ENCODE measurements at regions not wholly inside any gene's neighbourhood (a gene's known extent, or its start where the extent isn't known, plus 50 kb on each side); places are given as distances from the start of the nearest gene placed in this dataset.

GRCh38 chr13:50386541-50387050 lies 371.4 kb downstream of the KCNRG start:
- Histone ChIP-seq H3K36me3 (no peaks in the 10 kb centered on the region), H3K4me1 (ENCODE audit: control insufficient read depth in 1 of 2, insufficient read depth in 1 of 2, low read depth in 1 of 2, low read length in 1 of 2) (no peaks in the 10 kb centered on the region), H3K9me3 (no peaks in the 10 kb centered on the region)

GRCh38 chr13:50387051-50387581 lies 371.9 kb downstream of the KCNRG start:
- Histone ChIP-seq H3K4me3 (ENCODE audit: low read depth in 1 of 2, low read length in 1 of 2) (no peak overlapping the region), H3K27me3 (no peaks in the 10 kb centered on the region), H3K4me1 (ENCODE audit: control insufficient read depth in 1 of 2, insufficient read depth in 1 of 2, low read depth in 1 of 2, low read length in 1 of 2) (no peaks in the 10 kb centered on the region), H3K9me3 (no peaks in the 10 kb centered on the region), H3K27ac (no peak overlapping the region), H3K36me3 (no peaks in the 10 kb centered on the region)
- no peak for TF ChIP-seq CTCF (IDR thresholded peaks at IDR 0.05)

More at GRCh38 chr13:50386541-50387050, 371.4 kb downstream of the KCNRG start:
- Histone ChIP-seq H3K27ac (no peak overlapping the region), H3K4me3 (ENCODE audit: low read depth in 1 of 2, low read length in 1 of 2) (no peak overlapping the region), H3K27me3 (no peaks in the 10 kb centered on the region)
- TF ChIP-seq CTCF (IDR thresholded peaks at IDR 0.05), result no peak

GRCh38 chr13:50388481-50388880 lies 373.2 kb downstream of the KCNRG start:
- no peak for TF ChIP-seq CTCF (IDR thresholded peaks at IDR 0.05)
- no peak overlapping the region for H3K4me3 ChIP-seq (ENCODE audit: low read depth in 1 of 2, low read length in 1 of 2)
- H3K36me3 ChIP-seq, result no peaks in the 10 kb centered on the region
- H3K9me3 ChIP-seq, result no peaks in the 10 kb centered on the region
- no peaks in the 10 kb centered on the region for H3K27me3 ChIP-seq
- no peak overlapping the region for H3K27ac ChIP-seq
- H3K4me1 ChIP-seq (ENCODE audit: control insufficient read depth in 1 of 2, insufficient read depth in 1 of 2, low read depth in 1 of 2, low read length in 1 of 2), result no peaks in the 10 kb centered on the region

- no peak overlapping the region for H3K4me3 ChIP-seq (ENCODE audit: low read depth in 1 of 2, low read length in 1 of 2)
- no peaks in the 10 kb centered on the region for H3K4me1 ChIP-seq (ENCODE audit: control insufficient read depth in 1 of 2, insufficient read depth in 1 of 2, low read depth in 1 of 2, low read length in 1 of 2)
- H3K27me3 ChIP-seq, result no peaks in the 10 kb centered on the region
- no peak for TF ChIP-seq CTCF (IDR thresholded peaks at IDR 0.05)
- H3K36me3 ChIP-seq, result no peaks in the 10 kb centered on the region
- H3K9me3 ChIP-seq, result no peaks in the 10 kb centered on the region
- no peak overlapping the region for H3K27ac ChIP-seq
Measured at GRCh38 chr13:50389726-50390125, 374.5 kb downstream of the KCNRG start.

GRCh38 chr13:50390503-50391248 lies 375.4 kb downstream of the KCNRG start:
- no peaks in the 10 kb centered on the region for H3K27me3 ChIP-seq

More at GRCh38 chr13:50390503-50391248, 375.4 kb downstream of the KCNRG start:
- Histone ChIP-seq H3K4me3 (ENCODE audit: low read depth in 1 of 2, low read length in 1 of 2) (no peak overlapping the region), H3K4me1 (ENCODE audit: control insufficient read depth in 1 of 2, insufficient read depth in 1 of 2, low read depth in 1 of 2, low read length in 1 of 2) (no peaks in the 10 kb centered on the region), H3K27ac (no peak overlapping the region), H3K36me3 (no peaks in the 10 kb centered on the region), H3K9me3 (no peaks in the 10 kb centered on the region)
- TF ChIP-seq CTCF (IDR thresholded peaks at IDR 0.05), result no peak
